ENCODE measurements at regions not wholly inside any gene's neighbourhood (a gene's known extent, or its start where the extent isn't known, plus 50 kb on each side); places are given as distances from the start of the nearest gene placed in this dataset.

DNA sequence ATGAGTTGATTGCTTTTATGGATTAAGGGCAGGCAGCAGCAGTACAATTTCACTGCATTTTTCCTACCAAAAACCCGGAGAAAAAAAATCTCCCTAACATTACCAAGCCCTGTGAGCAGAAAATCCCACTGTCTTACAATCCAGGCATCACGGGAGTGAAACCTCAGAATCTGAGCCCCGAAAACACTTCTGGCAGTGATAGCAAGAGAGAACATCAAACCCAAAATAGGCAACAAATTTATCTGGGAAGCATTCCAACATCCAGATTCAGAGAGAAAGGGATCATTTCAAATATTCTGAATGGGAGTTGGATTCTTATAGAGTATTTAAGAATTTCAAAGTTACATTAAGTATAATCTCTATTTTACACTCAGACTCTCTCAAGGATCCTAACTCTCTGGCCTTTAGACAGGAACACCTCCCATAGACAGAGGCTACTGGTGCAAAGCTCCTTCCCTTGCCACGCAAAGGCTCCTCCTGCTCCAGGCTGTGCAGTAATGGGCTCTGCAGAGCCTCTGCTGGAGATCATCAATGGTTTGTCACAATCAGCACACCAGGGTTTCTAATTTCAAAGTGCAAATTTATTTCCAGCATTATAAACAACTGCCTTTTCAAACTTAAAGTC lies 256.9 kb downstream of the PARM1 start:
- no peak overlapping the region for H3K27ac ChIP-seq
- H3K36me3 ChIP-seq (ENCODE audit: insufficient read depth in 1 of 2, low read depth in 1 of 2) = no peaks in the 10 kb centered on the region
- WGBS, 3 donors = 26 to 38% (median 27%) methylated on average over 4 of the region's 4 CpGs
- DNase-seq = no peak
- intact Hi-C loops (cut with DNase I) = no loop called here
- no peaks in the 10 kb centered on the region for H3K4me1 ChIP-seq
- H3K27me3 ChIP-seq (ENCODE audit: insufficient read depth in 3 of 3, low read length in 2 of 3) = no peaks in the 10 kb centered on the region
- H3K4me3 ChIP-seq = no peak overlapping the region
- TF ChIP-seq, protein P1, sequence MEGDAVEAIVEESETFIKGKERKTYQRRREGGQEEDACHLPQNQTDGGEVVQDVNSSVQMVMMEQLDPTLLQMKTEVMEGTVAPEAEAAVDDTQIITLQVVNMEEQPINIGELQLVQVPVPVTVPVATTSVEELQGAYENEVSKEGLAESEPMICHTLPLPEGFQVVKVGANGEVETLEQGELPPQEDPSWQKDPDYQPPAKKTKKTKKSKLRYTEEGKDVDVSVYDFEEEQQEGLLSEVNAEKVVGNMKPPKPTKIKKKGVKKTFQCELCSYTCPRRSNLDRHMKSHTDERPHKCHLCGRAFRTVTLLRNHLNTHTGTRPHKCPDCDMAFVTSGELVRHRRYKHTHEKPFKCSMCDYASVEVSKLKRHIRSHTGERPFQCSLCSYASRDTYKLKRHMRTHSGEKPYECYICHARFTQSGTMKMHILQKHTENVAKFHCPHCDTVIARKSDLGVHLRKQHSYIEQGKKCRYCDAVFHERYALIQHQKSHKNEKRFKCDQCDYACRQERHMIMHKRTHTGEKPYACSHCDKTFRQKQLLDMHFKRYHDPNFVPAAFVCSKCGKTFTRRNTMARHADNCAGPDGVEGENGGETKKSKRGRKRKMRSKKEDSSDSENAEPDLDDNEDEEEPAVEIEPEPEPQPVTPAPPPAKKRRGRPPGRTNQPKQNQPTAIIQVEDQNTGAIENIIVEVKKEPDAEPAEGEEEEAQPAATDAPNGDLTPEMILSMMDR (IDR thresholded peaks at IDR 0.05) = no peak
- ATAC-seq = no peak
- H3K9me3 ChIP-seq = no peaks in the 10 kb centered on the region

DNA sequence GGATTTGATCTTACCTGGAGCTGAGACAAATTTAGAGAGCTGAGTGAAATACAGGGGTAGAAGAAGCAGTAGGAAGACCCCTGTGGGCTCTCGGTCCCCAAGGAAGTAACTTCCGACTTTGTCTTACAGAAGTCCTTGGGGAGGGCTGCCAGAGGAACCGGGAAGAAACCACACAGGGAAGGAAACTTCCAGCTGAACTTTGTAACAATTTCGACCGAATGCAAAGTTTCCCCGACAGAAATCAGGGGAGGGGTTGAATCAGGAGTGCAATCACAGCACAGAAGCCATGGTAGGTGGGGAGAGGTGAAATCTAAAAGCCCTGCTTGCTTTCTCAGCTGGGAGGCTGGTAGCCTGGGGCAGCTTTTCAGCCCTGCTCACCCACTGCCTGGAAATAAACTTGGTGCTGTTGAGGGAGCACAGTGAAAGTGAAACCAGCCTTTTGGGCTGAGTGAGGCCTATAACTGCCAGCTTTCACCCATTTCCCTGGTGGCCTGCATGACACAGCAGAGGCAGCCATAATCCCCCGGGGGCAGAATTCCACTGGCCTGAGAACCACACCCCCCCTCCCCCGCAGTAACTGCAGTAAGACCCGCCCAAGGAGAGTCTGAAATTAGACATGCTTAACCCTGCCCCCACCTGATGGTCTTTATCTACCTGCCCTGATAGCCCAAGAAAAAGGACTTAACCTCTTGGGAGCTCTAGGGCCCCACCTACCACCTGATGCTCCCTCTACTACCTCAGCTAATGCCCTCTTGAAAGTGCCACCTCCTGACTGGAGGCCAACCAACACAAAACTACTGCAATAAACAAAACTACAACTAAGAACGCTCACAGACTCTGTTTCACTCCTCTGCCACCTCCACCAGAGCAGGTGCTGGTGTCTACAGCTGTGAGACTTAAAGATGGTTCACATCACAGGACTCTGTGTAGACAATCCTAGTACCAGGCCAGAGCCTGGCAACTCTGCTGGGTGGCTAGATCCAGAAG lies 248.2 kb downstream of the PARM1 start:
- ATAC-seq (no peak), DNase-seq (no peak)
- TF ChIP-seq, protein P1 (IDR thresholded peaks at IDR 0.05) = no peak
- H3K4me1 ChIP-seq = no peaks in the 10 kb centered on the region
- no peak overlapping the region for H3K4me3 ChIP-seq
- H3K9me3 ChIP-seq = no peaks in the 10 kb centered on the region
- H3K27me3 ChIP-seq (ENCODE audit: insufficient read depth in 3 of 3, low read length in 2 of 3) = no peaks in the 10 kb centered on the region
- intact Hi-C loops (cut with DNase I) = no loop called here
- H3K36me3 ChIP-seq (ENCODE audit: insufficient read depth in 1 of 2, low read depth in 1 of 2) = no peaks in the 10 kb centered on the region
- H3K27ac ChIP-seq = no peak overlapping the region
- WGBS, 3 donors = 77 to 81% (median 78%) methylated on average over 10 of the region's 10 CpGs

DNA sequence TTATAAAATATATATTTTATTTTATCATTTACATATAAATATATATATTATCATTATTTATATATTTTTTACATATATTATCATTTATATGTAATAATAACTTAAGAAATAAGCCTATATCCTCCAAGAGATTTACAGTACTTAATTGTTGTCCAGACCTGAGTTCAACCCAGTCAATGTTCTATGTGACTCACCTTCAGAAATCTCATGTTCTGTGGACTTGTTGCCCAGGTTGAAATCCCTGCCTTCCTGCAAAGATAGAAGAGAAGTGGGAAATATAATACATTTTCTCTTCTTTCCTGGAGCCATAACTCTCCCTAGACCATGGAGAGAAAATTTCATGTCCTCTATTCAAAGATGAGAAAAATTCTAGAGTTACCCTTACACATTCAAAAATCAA lies 247.3 kb downstream of the PARM1 start:
- ATAC-seq = no peak

DNA sequence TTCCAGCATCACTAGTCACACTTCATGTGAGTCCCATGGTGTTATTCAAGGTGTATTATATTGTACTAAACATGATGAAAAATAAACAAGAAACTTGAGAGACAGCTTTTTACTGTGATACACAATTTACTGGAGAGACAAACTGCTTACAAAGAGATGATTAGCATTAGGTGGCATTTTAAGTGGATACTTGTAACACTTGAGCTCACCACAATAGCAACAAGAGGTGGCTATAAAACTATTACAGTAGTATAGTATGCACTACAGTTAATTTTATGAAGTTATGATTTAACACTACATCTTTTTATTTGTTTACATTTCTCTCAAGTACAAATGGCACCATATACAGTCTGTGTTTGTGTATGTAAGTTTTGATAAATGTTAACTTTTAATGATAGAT lies 246.6 kb downstream of the PARM1 start:
- no peaks in the 10 kb centered on the region for H3K36me3 ChIP-seq (ENCODE audit: insufficient read depth in 1 of 2, low read depth in 1 of 2)
- no peak for ATAC-seq

More for the DNA sequence above, 247.3 kb downstream of the PARM1 start:
- Histone ChIP-seq H3K36me3 (ENCODE audit: insufficient read depth in 1 of 2, low read depth in 1 of 2) (no peaks in the 10 kb centered on the region), H3K9me3 (no peaks in the 10 kb centered on the region), H3K4me1 (no peaks in the 10 kb centered on the region), H3K27ac (no peak overlapping the region), H3K4me3 (no peak overlapping the region), H3K27me3 (ENCODE audit: insufficient read depth in 3 of 3, low read length in 2 of 3) (no peaks in the 10 kb centered on the region)
- TF ChIP-seq, protein P1 (IDR thresholded peaks at IDR 0.05) = no peak
- no peak for DNase-seq
- intact Hi-C loops (cut with DNase I) = no loop called here

More for the DNA sequence above, 246.6 kb downstream of the PARM1 start:
- H3K4me1 ChIP-seq = no peaks in the 10 kb centered on the region
- no peak overlapping the region for H3K27ac ChIP-seq
- H3K4me3 ChIP-seq = no peak overlapping the region
- no peaks in the 10 kb centered on the region for H3K27me3 ChIP-seq (ENCODE audit: insufficient read depth in 3 of 3, low read length in 2 of 3)
- no peak for DNase-seq
- intact Hi-C loops (cut with DNase I) = no loop called here
- H3K9me3 ChIP-seq = no peaks in the 10 kb centered on the region
- TF ChIP-seq, protein P1 (IDR thresholded peaks at IDR 0.05) = no peak

Data from psoas muscle (tissue), 7 donors.